ENCODE measurements at regions not wholly inside any gene's neighbourhood (a gene's known extent, or its start where the extent isn't known, plus 50 kb on each side); places are given as distances from the start of the nearest gene placed in this dataset.

DNA sequence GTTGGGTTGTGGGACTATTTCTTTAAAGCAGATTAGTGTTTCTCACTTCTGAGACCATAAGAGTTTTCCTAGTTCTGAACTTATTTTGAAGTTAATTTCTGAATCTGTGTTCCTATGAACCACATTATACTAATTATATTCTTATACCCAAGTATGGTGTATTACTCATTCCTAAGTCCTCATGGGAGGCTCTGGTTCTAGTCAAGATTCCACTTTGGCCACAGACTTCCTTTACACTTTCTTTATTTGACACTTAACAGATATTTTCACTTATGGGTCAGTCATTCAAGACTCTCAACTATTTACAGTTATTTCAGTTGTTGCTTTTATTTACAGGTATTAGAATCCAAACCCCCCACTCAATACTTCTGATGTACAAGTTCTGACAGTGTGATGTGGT lies 937.2 kb upstream of the TYRP1 start:
- no peak for DNase-seq

DNA sequence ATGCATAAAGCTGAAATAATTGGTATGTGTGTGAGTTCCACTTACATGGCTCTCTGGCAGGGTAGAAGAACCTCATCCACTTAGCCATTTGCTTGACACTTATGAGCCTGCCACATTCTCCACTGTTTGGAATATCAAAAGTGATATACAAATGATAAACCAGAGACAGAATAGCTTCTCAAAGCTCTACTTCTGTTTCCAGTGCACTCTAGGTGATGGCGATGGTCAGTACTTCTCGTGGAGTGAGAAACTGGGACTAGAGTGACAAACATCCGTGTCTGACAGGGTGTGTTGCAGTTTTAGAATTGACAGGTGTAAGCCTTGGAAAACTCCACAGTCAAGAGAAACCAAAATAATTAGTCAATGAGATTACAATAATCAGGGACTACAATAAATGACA lies 935.8 kb upstream of the TYRP1 start:
- DNase-seq = no peak

DNA sequence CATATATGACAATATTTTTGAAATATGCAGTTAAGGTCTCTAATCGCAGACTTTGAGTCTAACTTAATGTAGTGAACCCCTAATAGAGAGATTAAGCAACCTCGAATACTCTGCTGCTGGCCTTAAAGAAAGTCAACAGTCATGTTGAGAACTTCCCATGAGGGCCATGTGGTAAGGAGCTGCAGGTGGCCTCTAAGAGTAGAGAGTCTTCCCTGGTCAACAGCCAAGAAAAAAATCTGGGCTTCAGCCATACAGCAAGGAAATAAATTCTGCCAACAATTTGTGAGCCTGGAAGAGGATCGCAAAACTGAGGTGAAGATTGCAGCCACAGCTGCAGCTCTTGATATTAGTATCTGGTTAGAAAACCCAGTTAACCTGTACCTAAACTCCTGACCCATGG lies 935.2 kb upstream of the TYRP1 start:
- no peak for DNase-seq

DNA sequence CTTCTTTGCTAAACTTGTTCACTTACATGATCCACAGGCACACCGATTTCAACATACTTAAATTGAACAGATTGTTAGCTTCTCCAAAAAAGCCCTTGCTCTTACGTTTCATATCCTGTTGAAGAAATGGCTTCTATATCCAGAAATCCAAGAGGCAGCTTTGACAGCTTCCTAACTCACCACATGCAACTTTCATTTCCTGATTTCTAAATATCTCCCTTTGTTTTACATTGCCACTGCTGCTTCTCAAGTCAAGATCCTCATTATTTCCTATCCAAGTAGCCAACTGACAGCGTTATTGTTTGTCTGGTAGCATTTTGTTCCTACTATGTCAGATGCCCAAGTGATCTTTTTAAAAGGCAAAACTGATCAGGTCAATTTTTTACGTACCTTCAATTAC lies 913.2 kb upstream of the TYRP1 start:
- no peak for DNase-seq

DNA sequence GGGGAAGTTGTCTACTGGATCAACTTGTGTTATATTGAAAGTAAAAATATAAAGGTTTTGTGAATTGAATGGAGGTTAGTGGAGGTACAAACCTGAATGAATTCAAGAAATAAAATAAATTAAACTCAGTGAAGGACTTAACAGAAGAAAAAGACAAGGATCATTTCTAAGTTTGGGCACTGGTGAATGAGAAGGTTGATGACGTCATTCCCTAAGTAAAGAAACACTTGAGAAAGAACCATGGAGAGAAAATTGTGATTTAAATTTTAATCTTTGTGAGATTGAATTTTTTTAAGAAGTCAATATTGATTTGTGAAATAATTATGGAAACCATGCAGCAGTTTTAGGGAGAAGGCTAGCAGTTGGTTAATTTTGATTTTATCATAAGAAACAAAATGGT lies 900.3 kb upstream of the TYRP1 start:
- DNase-seq = no peak

DNA sequence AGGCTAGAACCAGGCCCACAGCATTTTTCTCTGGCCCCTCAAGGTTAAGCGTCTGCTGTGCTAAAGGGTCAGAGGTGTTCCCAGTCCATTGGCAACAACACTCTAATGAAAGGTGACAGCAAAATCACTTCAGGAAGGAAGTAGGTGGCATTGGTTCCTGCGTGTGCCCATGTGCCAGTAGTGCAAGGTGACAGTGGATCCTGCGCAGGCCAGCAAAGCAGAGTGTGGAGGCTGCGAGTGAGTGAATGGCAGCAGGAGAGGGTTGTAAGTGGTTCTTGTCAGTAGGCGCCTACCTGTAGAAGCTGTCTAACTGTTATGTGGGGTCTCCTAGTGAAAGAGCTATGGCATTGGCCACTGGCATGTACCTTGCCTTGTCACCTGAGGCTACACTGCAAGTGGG lies 898.2 kb upstream of the TYRP1 start:
- no peak for DNase-seq

DNA sequence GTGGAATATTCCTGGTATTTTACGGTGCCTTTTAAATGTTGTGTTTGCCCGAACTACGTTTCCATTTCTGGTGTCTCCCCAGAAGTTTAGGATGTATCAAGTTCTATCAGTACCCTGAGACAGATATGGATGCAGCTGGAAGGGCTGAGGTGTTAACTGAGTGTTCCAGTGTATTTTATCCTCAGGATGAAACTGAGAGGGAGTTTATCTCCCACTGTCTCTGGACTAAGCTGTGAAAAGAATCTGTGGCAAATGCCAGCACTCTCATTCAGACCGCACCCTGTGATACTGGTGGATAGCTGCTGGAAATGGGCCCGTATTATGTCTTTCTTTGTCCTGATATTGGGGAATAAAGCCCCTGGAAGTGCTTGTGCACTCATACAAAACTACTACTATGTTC lies 887.2 kb upstream of the TYRP1 start:
- no peak for DNase-seq

DNA sequence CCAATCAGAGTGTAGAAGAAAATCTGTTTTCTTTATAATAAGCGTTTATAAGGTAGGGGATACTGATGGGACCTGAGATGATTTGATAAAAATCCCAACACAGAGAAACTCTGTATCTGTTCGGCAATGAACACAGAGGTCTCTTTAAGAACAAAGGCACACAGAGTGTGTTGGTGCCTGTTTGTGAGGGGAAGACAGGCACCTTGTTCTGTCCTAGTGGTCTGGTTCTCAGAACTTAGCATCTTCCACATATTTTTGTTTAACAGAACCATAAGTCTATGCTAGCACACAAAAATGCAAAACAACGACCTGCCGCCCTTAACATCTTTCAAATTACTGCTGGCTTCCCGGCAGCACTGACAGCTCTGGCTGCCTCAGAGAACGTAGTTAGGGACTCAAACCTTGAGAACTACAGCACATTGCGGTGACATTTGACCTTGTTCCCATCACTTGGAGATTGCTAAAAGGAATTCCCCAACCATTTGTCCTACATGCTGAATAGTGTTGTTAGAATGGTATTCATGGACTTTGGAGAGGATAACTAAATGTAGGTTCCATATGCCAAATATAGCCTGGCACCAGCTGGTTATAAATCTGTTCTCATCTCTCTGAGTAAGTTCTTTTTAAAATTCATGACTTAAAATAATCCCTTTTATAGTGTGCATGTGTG lies 871.7 kb upstream of the TYRP1 start:
- DNase-seq = no peak

DNA sequence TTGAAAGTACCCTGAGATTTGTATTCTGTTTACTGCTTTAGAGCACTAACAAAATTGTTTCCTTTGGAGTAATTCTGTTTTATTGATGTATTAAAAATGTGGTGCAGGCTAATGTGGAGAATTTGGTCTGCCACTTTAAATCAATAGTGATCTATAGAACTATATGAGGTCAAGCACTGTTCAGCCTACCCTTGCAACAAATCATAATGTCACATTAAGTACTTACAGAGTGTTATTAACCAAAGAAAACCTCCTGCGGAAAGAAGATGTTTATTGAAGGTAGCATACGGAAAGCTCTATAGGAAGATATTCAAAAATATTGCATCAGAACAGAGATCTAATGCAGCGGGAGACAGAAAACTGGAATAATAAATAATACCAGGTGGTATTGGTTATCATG lies 865.0 kb upstream of the TYRP1 start:
- no peak for DNase-seq

DNA sequence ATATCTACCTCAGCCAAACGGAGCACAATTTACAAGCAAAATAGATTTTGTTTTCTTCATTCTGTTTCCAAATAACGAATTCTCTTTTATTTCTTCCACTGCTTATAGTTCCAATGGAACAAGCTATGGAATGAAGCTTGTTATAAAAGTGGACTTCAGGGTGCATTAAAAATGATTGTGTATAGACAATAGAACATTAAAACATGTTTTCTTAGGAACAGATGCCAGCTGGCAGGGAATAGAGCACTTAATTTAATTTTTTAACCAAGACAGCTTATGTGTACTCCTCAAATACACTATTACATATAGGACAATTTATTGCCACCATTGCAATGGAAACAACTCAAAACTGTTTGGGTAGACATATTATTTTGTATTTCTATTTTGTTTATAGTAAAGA lies 860.1 kb upstream of the TYRP1 start:
- DNase-seq = no peak

DNA sequence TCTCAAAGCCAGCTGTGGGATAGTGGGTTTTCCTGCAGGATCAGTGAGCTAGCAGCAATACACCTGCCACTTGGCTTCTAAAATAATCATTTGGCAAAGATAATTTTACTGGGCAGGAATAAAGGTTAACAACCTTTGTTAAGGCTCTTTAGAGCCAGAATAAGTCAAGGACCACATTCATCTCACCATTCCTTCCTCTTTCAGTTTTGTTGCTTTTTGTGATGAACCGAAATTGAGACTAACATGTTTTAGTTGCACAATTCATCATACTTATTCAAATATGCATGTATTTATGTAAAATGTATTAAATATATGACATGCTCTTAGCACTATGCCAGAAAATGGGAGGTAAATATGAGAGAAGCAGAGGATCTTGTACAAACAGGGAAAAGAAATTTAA lies 824.4 kb upstream of the TYRP1 start:
- DNase-seq = no peak

DNA sequence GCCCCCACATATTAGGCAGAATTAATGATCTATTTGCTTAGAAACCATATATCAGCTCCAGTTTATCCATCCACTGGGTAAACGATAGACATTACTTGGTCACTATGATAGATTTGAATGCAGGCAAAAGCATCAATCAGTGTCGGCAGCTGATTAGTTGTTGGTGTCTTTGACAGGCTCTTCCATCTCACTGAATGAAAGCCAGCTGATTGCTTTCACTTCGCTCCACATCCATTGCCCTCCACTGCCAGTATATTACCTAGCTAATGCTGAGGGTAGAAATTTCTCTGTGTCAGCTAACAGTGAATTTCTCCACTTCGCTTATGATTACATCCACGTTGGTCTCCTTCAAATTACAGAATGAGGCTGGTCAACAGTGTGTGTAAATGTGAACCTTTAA lies 821.3 kb upstream of the TYRP1 start:
- DNase-seq = no peak

DNA sequence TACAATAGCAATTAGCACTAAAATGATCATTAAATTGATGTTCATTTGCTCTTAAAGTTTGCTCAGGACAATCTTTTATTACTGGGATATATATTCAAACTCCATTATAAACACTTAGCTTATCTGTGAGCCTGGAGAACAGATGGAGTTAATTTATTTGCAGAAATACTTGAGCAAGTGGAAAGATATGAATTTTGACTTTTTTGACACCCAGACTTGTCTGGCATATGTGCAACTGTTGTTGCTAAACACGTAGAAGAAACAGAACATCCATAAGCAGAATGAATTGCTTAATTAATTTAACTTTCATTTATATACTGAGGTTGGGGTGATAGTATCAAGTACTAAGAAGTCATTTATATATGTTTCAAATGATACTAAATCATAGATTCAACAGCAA lies 820.7 kb upstream of the TYRP1 start:
- no peak for DNase-seq

DNA sequence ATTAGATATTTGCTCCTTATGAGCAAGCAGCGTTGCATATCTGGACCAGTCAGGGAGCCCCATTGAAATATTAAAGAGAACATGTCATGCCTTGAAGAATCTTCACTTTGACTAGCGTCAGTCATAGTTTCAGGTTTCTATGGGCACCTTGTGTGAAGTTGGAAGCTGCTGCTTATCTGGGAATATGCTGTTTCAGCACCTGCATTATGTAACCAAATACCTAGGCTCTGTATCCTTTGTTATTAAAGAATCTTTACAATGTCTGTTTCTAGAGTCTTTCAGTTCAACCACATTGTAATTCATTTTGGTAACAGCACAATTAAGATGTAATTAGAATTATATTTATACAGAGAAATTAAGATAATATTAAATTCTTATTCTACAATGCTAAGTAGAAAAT lies 818.8 kb upstream of the TYRP1 start:
- DNase-seq = no peak

DNA sequence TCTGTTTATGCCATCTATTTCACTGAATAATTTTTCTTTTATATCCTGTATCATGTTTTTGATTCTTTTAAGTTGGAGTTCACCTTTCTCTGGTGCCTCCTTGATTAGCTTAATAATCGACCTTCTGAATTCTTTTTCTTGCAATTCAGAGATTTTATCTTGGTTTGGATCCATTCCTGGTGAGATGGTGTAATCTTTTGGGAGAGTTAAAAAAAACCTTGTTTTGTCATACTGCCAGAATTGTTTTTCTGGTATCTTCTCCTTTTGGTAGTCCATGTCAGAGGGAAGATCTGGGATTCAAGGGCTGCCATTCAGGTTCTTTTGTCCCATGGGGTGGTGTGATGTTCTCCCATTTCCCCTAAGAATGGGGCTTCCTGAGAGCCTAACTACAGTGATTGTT lies 800.8 kb upstream of the TYRP1 start:
- no peak for DNase-seq

DNA sequence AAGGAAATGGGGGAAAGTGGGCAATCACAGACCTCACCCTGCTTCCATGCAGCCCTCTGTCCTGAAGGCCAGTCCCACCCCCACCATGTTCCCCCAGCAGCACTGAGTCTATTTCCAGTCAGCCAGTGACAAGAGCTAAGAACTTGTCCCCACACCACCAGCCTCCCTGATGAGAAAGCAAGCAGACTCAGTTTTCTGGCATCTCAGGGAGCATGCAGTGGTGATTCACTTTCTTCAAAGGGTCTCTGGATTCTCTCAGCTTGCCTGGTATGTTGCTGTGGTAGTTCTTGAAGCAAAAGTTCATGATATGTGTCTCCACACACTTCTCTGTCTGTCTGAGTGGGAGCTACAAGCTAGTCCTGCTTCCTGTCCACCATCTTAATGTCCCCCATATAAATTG lies 799.9 kb upstream of the TYRP1 start:
- no peak for DNase-seq

DNA sequence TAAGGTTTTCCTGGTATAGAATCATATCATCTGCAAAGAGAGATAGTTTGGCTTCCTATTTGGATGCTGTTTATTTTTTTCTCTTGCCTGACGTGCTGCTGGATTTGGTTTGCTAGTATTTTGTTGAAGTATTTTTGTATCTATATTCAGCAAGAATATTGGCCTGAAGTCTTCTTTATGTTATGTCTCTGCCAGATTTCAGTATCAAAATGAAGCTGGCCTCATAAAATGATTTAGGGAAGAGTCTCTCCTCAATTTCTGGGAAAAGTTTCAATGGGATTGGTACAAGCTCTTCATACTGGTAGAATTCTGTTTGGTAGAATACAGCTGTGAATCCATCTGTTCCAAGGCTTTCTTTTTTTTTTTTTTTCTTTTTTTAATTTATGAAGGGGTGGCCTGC lies 799.0 kb upstream of the TYRP1 start:
- no peak for DNase-seq

DNA sequence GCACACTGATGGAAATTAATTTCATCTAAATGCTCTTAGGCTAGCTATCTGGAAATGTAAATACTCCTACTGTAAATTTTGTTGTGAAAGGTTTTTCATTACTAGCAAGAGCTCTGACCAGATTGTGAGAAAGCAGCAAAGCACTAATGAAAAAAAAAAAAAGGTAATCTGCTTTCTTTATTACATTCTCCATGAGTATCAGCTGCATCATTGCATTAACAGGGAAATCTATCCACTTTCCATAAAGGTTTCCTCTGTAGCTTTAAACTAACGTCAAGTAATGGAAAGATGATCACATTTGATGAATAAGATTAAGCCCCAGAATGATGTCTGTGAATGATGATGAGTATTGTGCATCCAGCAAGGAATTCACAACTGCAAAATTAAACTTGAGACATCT lies 790.6 kb upstream of the TYRP1 start:
- no peak for DNase-seq

DNA sequence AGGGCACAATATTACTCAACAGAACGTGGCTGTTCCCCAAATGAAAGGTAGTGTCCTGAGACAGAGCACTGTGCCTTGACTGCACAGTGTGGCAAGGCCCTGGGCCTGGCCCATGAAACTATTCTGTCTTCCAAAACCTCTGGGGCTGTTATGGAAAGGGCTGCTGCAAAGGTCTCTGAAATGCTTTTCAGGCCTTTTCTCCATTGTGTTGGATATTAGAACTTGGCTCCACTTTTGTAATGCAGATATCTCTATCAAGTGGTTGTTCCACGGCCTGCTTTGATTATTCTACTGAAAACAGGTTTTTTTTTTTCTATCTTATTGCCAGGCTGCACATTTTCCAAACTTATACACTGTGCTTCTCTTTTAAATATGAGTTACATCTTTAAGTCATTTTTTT lies 777.5 kb upstream of the TYRP1 start:
- DNase-seq = no peak

DNA sequence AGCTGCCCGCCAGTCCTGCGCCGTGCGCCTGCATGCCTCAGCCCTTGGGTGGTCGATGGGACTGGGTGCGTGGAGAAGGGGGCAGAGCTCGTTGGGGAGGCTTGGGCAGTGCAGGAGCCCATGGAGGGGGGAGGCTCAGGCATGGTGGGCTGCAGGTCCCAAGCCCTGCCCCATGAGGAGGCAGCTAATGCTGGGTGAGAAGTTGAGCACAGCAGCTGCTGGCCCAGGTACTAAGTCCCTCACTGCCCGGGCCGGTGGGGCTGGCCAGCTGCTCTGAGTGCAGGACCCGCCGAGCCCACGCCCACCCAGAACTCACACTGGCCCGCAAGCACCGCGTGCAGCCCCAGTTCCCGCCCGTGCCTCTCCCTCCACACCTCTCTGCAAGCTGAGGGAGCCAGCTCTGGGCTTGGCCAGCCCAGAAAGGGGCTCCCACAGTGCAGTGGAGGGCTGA lies 764.3 kb upstream of the TYRP1 start:
- DNase-seq = no peak

DNA sequence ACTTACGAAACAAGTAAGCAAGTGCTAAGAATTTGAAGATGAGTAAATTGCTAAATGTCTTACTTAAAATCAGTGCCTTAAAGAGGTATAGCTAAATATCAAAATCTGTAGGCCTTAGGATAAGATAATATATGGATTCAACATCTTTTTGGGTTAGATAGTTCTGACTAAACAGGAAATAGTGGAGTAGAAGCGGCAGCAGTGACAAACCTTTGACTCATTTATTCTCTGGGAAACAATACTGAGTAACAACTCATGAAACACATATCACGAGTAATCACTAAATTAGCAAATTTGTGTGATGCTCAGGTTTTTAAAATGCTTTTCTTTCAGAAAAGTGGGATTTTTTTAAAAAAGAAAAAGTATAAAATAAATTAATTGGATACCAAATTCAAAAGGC lies 762.1 kb upstream of the TYRP1 start:
- no peak for DNase-seq

DNA sequence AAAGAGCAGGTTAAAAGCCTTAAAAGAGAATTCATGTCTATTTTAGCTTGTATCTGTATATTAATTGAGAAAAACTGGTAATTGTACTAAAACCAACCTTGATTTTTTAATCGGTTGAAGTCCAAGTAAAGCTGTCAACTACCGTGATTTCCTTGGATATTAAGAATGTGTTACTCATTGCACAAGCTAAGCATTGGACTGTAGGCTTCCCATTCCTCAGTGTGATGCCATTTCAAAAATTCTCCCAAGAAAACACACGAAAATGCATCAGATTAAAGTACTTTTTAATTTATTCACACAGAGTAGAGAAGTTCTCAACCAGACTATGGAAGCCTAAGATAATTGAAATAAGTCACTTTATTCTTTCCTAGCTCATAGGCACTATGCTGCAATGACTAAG lies 761.4 kb upstream of the TYRP1 start:
- no peak for DNase-seq

DNA sequence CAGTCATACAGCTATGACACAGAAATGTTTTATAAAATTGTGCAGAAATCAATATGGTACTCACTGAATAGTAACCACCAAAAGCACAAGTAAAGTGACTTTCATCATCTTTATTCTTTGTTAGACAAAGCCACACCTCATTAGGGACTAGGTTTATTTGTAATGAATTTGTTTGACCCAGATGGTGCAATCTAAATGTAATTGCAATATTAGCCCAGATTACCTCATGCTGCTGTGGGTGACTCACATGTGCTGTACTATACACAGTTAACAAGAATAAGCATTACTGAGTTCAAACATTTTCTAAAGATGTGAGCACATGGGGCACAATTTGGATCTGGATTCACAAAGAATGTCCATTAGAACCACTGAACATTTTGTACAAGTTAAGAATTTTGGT lies 759.3 kb upstream of the TYRP1 start:
- no peak for DNase-seq

DNA sequence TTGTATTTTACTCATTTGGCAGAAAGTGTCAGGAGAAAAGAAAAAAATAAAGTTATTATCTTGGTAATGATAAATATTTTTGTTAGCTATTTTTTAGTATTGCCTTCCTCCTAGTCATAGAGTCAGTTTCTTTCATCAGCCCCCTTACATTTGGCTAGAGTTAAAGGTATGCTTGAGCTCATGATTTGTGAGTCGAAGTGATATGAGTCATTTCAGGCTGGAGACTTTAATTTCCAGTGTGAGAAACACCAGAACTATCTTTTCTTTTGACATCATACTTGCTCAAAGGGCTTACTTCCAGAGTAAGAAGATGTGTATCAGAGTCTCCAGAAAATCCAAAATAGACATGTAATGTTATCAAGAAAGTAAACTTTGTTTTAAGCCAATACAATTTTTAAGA lies 746.7 kb upstream of the TYRP1 start:
- no peak for DNase-seq

DNA sequence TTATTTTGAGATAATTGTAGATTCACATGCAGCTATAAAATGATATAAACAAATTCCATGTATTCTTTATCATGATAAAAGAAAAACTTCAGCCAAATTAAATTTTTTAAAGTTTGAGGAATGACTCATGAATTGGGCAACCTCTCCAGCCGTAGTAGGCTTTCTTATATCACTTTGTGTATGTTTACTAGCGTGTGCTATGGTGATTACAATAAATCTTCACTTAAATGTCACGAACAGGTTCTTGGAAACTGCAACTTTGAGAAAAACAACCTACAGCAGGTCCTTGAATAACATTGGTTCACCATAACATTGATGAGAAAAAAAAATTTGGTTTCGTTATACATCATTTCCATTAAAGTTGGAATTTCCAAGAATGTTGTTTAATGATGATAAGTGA lies 730.9 kb upstream of the TYRP1 start:
- DNase-seq = no peak

DNA sequence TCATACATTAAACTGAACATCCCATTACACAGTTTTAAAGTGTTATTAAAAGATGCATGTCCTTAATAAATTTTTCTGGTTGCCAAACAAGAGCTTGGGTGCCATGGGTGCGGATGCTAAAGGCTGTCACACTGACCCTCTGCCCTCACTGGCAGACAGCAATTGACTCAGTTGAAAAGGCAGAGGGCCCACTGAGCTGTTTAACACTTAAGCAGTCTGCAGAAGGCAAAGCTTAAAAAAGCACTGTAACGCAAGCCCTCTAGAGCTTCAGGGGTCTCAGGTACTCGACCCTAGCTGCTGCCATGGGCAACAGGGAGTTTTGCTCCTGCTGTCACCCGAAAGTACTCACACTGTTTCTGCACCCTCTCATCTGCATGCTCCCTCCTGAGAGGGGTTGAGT lies 726.4 kb upstream of the TYRP1 start:
- DNase-seq = no peak
